HEK293T (cell line): ENCODE measurements at regions not wholly inside any gene's neighbourhood (a gene's known extent, or its start where the extent isn't known, plus 50 kb on each side); places are given as distances from the start of the nearest gene placed in this dataset.

Experiments used
- ARNT ChIP-seq: fragments of 450-650 bp; IDR thresholded peaks from 2 replicates; pipeline ENCODE4 v1.6.1; 2017; ENCODE audit warnings: mild to moderate bottlenecking
- BHLHE40 ChIP-seq: fragments of 450-650 bp; IDR thresholded peaks from 2 replicates; pipeline ENCODE4 v1.6.1; 2016; ENCODE audit warnings: mild to moderate bottlenecking, moderate library complexity, borderline replicate concordance
- CTBP1 ChIP-seq: fragments of 450-650 bp; IDR thresholded peaks from 2 replicates; pipeline ENCODE4 v1.6.1; 2016; ENCODE audit warnings: borderline replicate concordance
- ELF4 ChIP-seq: fragments of 450-650 bp; IDR thresholded peaks from 2 replicates; pipeline ENCODE4 v1.6.1; 2017; ENCODE audit warnings: antibody characterized with exemption
- FOXA1 ChIP-seq: fragments of 450-650 bp; IDR thresholded peaks from 2 replicates; pipeline ENCODE4 v1.6.1; 2016; ENCODE audit warnings: mild to moderate bottlenecking
- FOXK2 ChIP-seq: fragments of 450-650 bp; IDR thresholded peaks from 2 replicates; pipeline ENCODE4 v1.6.1; 2016; ENCODE audit warnings: mild to moderate bottlenecking
- FOXM1 ChIP-seq: fragments of 450-650 bp; IDR thresholded peaks from 2 replicates; pipeline ENCODE4 v1.6.1; 2017; ENCODE audit warnings: mild to moderate bottlenecking, borderline replicate concordance
- LEF1 ChIP-seq: fragments of 450-650 bp; IDR thresholded peaks from 2 replicates; pipeline ENCODE4 v1.6.1; 2017; ENCODE audit warnings: mild to moderate bottlenecking, borderline replicate concordance
- SP1 ChIP-seq: fragments of 450-650 bp; IDR thresholded peaks from 2 replicates; pipeline ENCODE4 v1.6.1; 2017
- SUZ12 ChIP-seq: fragments of 450-650 bp; IDR thresholded peaks from 2 replicates; pipeline ENCODE4 v1.6.1; 2016; ENCODE audit warnings: mild to moderate bottlenecking
- TARDBP ChIP-seq: fragments of 450-650 bp; IDR thresholded peaks from 2 replicates; pipeline ENCODE4 v1.6.1; 2016
- TF ChIP-seq, protein P1 (sequence below): fragments of 450-650 bp; IDR thresholded peaks from 2 replicates; pipeline ENCODE4 v1.6.1; 2016

DNA sequence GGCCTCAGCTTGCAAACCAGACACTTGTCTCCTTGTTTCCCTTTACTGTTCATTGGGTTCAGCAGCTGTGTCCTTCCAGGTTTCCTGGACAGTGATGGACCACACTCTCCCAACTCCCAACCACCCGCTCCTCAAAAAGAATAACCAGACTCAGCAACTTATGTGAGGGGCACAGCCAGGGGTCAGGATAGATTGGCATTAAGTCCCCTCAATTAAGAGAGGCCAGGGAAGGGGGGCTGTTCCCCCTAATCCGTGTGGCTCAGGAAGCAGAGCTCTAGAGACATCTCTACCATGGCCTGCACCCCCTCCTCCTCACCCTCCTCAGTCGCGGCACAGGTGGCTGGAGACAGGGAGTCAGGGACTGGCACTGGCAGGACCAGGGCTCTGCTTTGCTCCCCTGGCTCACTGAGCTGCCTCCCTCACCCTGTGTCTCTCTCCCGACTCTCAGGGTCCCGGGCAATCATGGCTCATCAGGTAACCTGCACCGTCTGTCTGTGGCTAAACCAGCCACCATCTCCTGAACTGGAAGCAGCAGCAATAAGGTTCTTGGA lies 111.7 kb downstream of the ZNF280B start:
- TF ChIP-seq ELF4: no peak
- TF ChIP-seq LEF1: no peak
- no peak for TF ChIP-seq FOXK2
- no peak for TF ChIP-seq TARDBP
- no peak for TF ChIP-seq BHLHE40
- TF ChIP-seq FOXM1: no peak
- no peak for TF ChIP-seq SUZ12
- no peak for TF ChIP-seq FOXA1
- TF ChIP-seq ARNT: no peak
- TF ChIP-seq CTBP1: no peak
- TF ChIP-seq, protein P1, sequence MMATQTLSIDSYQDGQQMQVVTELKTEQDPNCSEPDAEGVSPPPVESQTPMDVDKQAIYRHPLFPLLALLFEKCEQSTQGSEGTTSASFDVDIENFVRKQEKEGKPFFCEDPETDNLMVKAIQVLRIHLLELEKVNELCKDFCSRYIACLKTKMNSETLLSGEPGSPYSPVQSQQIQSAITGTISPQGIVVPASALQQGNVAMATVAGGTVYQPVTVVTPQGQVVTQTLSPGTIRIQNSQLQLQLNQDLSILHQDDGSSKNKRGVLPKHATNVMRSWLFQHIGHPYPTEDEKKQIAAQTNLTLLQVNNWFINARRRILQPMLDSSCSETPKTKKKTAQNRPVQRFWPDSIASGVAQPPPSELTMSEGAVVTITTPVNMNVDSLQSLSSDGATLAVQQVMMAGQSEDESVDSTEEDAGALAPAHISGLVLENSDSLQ: no peak
- TF ChIP-seq SP1: no peak
